Sigmoid colon (tissue), 4 donors: ENCODE measurements at regions not wholly inside any gene's neighbourhood (a gene's known extent, or its start where the extent isn't known, plus 50 kb on each side); places are given as distances from the start of the nearest gene placed in this dataset.

Experiments
- CTCF ChIP-seq, 4 experiments: fragments of 450-650 bp in 3 of 4; fragments of 200-600 bp in 1 of 4; IDR thresholded peaks; one replicate each; pipeline ENCODE4 v1.5.1; 2016 to 2019; ENCODE audit warnings: antibody characterized with exemption in 4 of 4, mild to moderate bottlenecking in 3 of 4, moderate library complexity in 2 of 4
- EP300 ChIP-seq, 4 donors: sonication (generic); formaldehyde crosslinking; IDR thresholded peaks; one replicate each; pipeline ENCODE4 v1.6.1; 2017; ENCODE audit warnings: antibody characterized with exemption in 4 of 4
- POLR2A ChIP-seq, 2 donors: fragments of 450-650 bp; IDR thresholded peaks; one replicate each; pipeline ENCODE4 v1.6.1; 2016; ENCODE audit warnings: antibody characterized with exemption in 2 of 2, mild to moderate bottlenecking in 2 of 2, moderate library complexity in 2 of 2

- no peak for TF ChIP-seq CTCF (IDR thresholded peaks at IDR 0.05)
- no peak for TF ChIP-seq EP300 (IDR thresholded peaks at IDR 0.05)
- no peak for TF ChIP-seq POLR2A (IDR thresholded peaks at IDR 0.05)
Measured at GRCh38 chr15:48046813-48047438, 73.9 kb upstream of the SLC24A5 start.
